ENCODE measurements at regions not wholly inside any gene's neighbourhood (a gene's known extent, or its start where the extent isn't known, plus 50 kb on each side); places are given as distances from the start of the nearest gene placed in this dataset.

DNA sequence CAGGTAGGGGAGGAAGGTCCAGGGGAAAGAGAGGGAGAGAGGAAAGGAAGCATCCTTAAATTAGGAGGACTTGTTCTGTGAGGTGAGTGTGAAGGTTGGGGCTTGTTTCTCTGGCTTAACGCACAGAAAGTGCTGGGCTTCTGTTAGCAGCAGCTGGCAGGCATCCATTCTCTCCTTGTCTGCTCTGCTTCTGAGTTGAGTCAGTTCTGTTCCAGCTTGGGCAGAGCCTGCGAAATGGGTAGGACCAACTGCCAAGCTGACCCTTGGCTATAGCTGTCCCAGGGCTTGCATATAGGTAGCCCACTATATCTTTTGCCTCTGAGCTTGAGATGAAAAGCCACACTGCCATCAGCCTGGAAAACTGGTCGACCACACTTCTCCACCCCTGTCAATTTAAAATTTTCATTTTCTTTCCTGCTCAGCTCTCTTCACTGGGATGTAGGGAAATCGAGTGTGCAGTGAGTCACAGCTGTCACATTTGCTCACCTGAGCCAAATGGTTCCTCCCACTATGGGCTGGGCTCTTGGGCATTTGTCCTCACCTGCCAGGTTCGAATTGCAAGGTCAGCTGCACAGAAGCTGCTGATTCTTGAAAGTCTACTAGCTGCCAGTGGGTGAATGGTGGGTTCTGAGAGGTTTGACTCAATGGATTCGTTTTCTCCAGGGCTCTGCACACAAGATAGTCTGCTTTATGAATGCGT lies 256.4 kb upstream of the PWP1 start:
- no peak for DNase-seq (ENCODE audit: extremely low spot score)
- POLR2A ChIA-PET = no interaction called here
- CTCF ChIA-PET = interaction anchor here (0.6 kb wide), 1 partner anchor 14 kb away, joined by 4 read pairs; no protein-coding TSS in a partner anchor
- TF ChIP-seq SP1 (IDR thresholded peaks at IDR 0.05) = no peak
- no peak for TF ChIP-seq ZNF384 (IDR thresholded peaks at IDR 0.05)
- TF ChIP-seq CTBP1 (IDR thresholded peaks at IDR 0.05; ENCODE audit: borderline replicate concordance) = no peak
- TF ChIP-seq FOXM1 (IDR thresholded peaks at IDR 0.05; ENCODE audit: borderline replicate concordance) = no peak
- no peak for TF ChIP-seq HDGF (IDR thresholded peaks at IDR 0.05; ENCODE audit: borderline replicate concordance)
- no peak for TF ChIP-seq ARNT (IDR thresholded peaks at IDR 0.05)
- TF ChIP-seq LEF1 (IDR thresholded peaks at IDR 0.05; ENCODE audit: borderline replicate concordance) = no peak
- no peak for TF ChIP-seq L3MBTL2 (conservative IDR thresholded peaks at IDR 0.05)
- TF ChIP-seq NFRKB (IDR thresholded peaks at IDR 0.05) = no peak
- TF ChIP-seq SUZ12 (IDR thresholded peaks at IDR 0.05) = no peak

GRCh38 chr12:107431942-107432341 lies 253.7 kb upstream of the PWP1 start:
- DNase-seq (ENCODE audit: extremely low spot score) = no peak
- POLR2A ChIA-PET = no interaction called here
- CTCF ChIA-PET = no interaction called here
- TF ChIP-seq FOXM1 (IDR thresholded peaks at IDR 0.05; ENCODE audit: borderline replicate concordance) (no peak), ARNT (IDR thresholded peaks at IDR 0.05) (no peak), ZNF384 (IDR thresholded peaks at IDR 0.05) (no peak), SP1 (IDR thresholded peaks at IDR 0.05) (no peak), LEF1 (IDR thresholded peaks at IDR 0.05; ENCODE audit: borderline replicate concordance) (no peak), TARDBP (IDR thresholded peaks at IDR 0.05) (no peak)

DNA sequence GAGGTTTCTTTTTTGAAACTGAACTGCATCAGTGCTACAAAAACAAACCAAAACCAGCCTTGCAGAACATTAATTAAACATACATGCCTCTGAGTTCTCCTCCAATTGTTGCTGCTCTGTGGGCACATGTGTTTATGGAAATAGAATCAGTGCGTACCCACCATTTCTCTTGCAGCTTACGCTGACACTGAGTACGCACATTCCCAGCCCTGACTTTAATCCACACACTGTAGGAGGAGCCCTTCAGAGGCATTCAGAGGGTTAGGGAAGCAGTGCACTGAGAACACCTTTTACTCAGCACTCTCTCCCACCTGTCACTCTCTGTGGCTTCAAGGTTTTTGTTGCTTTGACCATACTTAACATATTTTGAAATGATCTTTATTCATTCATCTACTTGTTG lies 250.5 kb upstream of the PWP1 start:
- no peak for DNase-seq (ENCODE audit: extremely low spot score)
- POLR2A ChIA-PET = no interaction called here
- TF ChIP-seq FOXM1 (IDR thresholded peaks at IDR 0.05; ENCODE audit: borderline replicate concordance) (no peak), TARDBP (IDR thresholded peaks at IDR 0.05) (no peak), BHLHE40 (IDR thresholded peaks at IDR 0.05; ENCODE audit: borderline replicate concordance) (no peak), LEF1 (IDR thresholded peaks at IDR 0.05; ENCODE audit: borderline replicate concordance) (no peak), FOXA1 (IDR thresholded peaks at IDR 0.05) (no peak), ZNF384 (IDR thresholded peaks at IDR 0.05) (no peak)
- CTCF ChIA-PET = no interaction called here

DNA sequence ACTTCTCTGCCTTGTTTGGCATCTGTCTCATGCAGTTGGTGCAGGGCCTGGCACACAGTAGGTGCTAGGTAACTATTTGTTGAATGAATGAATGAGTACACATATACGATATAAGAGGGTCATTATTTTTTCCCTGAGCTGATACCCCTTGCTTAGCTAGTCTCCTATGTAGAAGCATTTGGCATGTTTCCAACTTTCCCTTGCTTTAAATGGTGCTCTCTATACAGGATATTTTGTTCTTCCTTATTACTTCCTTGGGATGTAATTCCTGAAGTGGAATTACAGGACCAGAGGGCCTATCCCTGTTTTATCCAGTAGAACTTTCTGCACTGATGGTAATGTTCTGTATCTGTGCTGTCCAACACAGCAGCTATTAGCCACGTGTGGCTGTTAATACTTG lies 250.1 kb upstream of the PWP1 start:
- ChIA-PET CTCF (no interaction called here), POLR2A (no interaction called here)
- TF ChIP-seq NFRKB (IDR thresholded peaks at IDR 0.05) (no peak), ZNF384 (IDR thresholded peaks at IDR 0.05) (no peak), FOXK2 (IDR thresholded peaks at IDR 0.05) (no peak), FOXA1 (IDR thresholded peaks at IDR 0.05) (no peak), CTBP1 (IDR thresholded peaks at IDR 0.05; ENCODE audit: borderline replicate concordance) (no peak)
- DNase-seq (ENCODE audit: extremely low spot score) = no peak

DNA sequence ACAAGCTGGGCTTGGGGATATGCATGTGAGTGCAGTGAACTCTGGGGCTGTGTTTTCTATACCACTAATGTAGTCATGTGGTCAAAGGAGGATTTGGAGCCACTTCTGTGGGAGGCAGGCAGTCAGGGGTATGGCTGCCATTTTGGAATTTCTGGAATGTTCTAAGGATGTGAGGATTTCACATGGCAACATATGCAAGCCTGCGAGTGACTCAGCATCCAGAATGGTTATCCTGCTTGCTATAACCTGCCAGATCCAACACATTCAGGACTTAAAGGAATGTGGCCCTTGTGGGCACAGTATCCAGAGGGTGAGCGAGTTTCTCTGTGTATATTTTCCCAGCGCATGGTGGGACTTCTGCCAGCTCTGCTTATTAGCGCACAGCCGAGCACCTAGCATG lies 249.2 kb upstream of the PWP1 start:
- no peak for TF ChIP-seq FOXM1 (IDR thresholded peaks at IDR 0.05; ENCODE audit: borderline replicate concordance)
- no peak for TF ChIP-seq SUZ12 (IDR thresholded peaks at IDR 0.05)
- TF ChIP-seq FOXA1 (IDR thresholded peaks at IDR 0.05) = no peak
- no peak for TF ChIP-seq HDGF (IDR thresholded peaks at IDR 0.05; ENCODE audit: borderline replicate concordance)
- TF ChIP-seq CTBP1 (IDR thresholded peaks at IDR 0.05; ENCODE audit: borderline replicate concordance) = no peak
- TF ChIP-seq ELF4 (IDR thresholded peaks at IDR 0.05) = no peak
- no peak for TF ChIP-seq FOXK2 (IDR thresholded peaks at IDR 0.05)
- no peak for TF ChIP-seq SP1 (IDR thresholded peaks at IDR 0.05)
- TF ChIP-seq BHLHE40 (IDR thresholded peaks at IDR 0.05; ENCODE audit: borderline replicate concordance) = no peak
- no peak for TF ChIP-seq NFRKB (IDR thresholded peaks at IDR 0.05)
- TF ChIP-seq ZNF384 (IDR thresholded peaks at IDR 0.05) = no peak
- TF ChIP-seq TARDBP (IDR thresholded peaks at IDR 0.05) = no peak
- TF ChIP-seq PKNOX1 (IDR thresholded peaks at IDR 0.05) = no peak
- no peak for TF ChIP-seq ARNT (IDR thresholded peaks at IDR 0.05)
- TF ChIP-seq LEF1 (IDR thresholded peaks at IDR 0.05; ENCODE audit: borderline replicate concordance) = no peak
- TF ChIP-seq L3MBTL2 (conservative IDR thresholded peaks at IDR 0.05) = no peak
- POLR2A ChIA-PET = no interaction called here
- CTCF ChIA-PET = interaction anchor here (1.5 kb wide), 1 partner anchor 12 kb away, joined by 5 read pairs; no protein-coding TSS in a partner anchor
- no peak for DNase-seq (ENCODE audit: extremely low spot score)

DNA sequence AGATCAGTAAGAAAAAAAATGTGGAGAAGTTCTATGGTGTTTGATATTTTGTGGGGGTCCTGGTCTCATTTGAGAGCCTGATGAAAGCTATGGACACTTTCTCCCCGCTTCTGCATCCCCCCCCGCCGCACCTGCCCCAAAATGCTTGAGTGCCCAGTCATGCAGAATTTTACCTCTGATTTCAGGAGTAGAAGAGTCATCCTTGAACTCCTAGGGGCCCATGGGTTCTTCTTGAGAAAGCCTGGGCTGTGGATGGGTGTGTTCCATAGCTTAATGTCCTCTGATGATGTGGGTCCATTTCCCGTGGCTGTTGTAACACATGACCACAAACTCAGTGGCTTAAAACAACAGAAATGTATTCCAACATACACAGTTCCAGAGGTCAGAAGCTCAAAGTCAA lies 248.8 kb upstream of the PWP1 start:
- no peak for TF ChIP-seq FOXA1 (IDR thresholded peaks at IDR 0.05)
- TF ChIP-seq CTBP1 (IDR thresholded peaks at IDR 0.05; ENCODE audit: borderline replicate concordance) = no peak
- TF ChIP-seq PKNOX1 (IDR thresholded peaks at IDR 0.05) = no peak
- no peak for TF ChIP-seq L3MBTL2 (conservative IDR thresholded peaks at IDR 0.05)
- ChIA-PET CTCF (interaction anchor here (0.7 to 1.5 kb wide), 2 partner anchors 12 to 45 kb away, joined by 3 to 5 read pairs; no protein-coding TSS in a partner anchor), POLR2A (no interaction called here)
- no peak for DNase-seq (ENCODE audit: extremely low spot score)

- ChIA-PET CTCF (no interaction called here), POLR2A (no interaction called here)
- DNase-seq (ENCODE audit: extremely low spot score) = no peak
- TF ChIP-seq TARDBP (IDR thresholded peaks at IDR 0.05) (no peak), SP1 (IDR thresholded peaks at IDR 0.05) (no peak), HDGF (IDR thresholded peaks at IDR 0.05; ENCODE audit: borderline replicate concordance) (no peak), BHLHE40 (IDR thresholded peaks at IDR 0.05; ENCODE audit: borderline replicate concordance) (no peak), ELF4 (IDR thresholded peaks at IDR 0.05) (no peak), FOXM1 (IDR thresholded peaks at IDR 0.05; ENCODE audit: borderline replicate concordance) (no peak)
Observed at GRCh38 chr12:107437954-107438353, 247.6 kb upstream of the PWP1 start.
